ENCODE measurements at regions not wholly inside any gene's neighbourhood (a gene's known extent, or its start where the extent isn't known, plus 50 kb on each side); places are given as distances from the start of the nearest gene placed in this dataset.
"Not testable (repeated sequence)": the region's sequence is repeated elsewhere in the genome, so short reads cannot be mapped to it uniquely, and the experiment has no call there.

GRCh38 chr11:3538220-3538619 is 103.6 kb downstream of the ART5 start:
- not testable (repeated sequence) for H3K9me3 ChIP-seq (ENCODE audit: insufficient read depth, low read length); H3K36me3 ChIP-seq (ENCODE audit: insufficient read depth, insufficient read length, low read length); H3K9ac ChIP-seq (ENCODE audit: insufficient read length, low read depth); H3K4me1 ChIP-seq (ENCODE audit: insufficient read depth, insufficient read length); H3K4me3 ChIP-seq (ENCODE audit: insufficient read length, low read depth); DNase-seq (ENCODE audit: low read depth, low spot score); H3K27me3 ChIP-seq (ENCODE audit: insufficient read depth, insufficient read length)

GRCh38 chr11:3537254-3537653 is 104.5 kb downstream of the ART5 start:
- H3K4me1 ChIP-seq (ENCODE audit: insufficient read depth, insufficient read length); H3K9me3 ChIP-seq (ENCODE audit: insufficient read depth, low read length); H3K9ac ChIP-seq (ENCODE audit: insufficient read length, low read depth); DNase-seq (ENCODE audit: low read depth, low spot score); H3K36me3 ChIP-seq (ENCODE audit: insufficient read depth, insufficient read length, low read length); H3K27me3 ChIP-seq (ENCODE audit: insufficient read depth, insufficient read length); H3K4me3 ChIP-seq (ENCODE audit: insufficient read length, low read depth): not testable (repeated sequence)

- not testable (repeated sequence) for H3K9me3 ChIP-seq (ENCODE audit: insufficient read depth, low read length); H3K36me3 ChIP-seq (ENCODE audit: insufficient read depth, insufficient read length, low read length); H3K27me3 ChIP-seq (ENCODE audit: insufficient read depth, insufficient read length); H3K9ac ChIP-seq (ENCODE audit: insufficient read length, low read depth); DNase-seq (ENCODE audit: low read depth, low spot score); H3K4me3 ChIP-seq (ENCODE audit: insufficient read length, low read depth); H3K4me1 ChIP-seq (ENCODE audit: insufficient read depth, insufficient read length)
Measured at GRCh38 chr11:3532958-3533357, 108.8 kb downstream of the ART5 start.

GRCh38 chr11:3531280-3531679 is 110.5 kb downstream of the ART5 start:
- not testable (repeated sequence) for H3K9me3 ChIP-seq (ENCODE audit: insufficient read depth, low read length); H3K9ac ChIP-seq (ENCODE audit: insufficient read length, low read depth); H3K27me3 ChIP-seq (ENCODE audit: insufficient read depth, insufficient read length); H3K4me1 ChIP-seq (ENCODE audit: insufficient read depth, insufficient read length); H3K36me3 ChIP-seq (ENCODE audit: insufficient read depth, insufficient read length, low read length); DNase-seq (ENCODE audit: low read depth, low spot score); H3K4me3 ChIP-seq (ENCODE audit: insufficient read length, low read depth)

DNA sequence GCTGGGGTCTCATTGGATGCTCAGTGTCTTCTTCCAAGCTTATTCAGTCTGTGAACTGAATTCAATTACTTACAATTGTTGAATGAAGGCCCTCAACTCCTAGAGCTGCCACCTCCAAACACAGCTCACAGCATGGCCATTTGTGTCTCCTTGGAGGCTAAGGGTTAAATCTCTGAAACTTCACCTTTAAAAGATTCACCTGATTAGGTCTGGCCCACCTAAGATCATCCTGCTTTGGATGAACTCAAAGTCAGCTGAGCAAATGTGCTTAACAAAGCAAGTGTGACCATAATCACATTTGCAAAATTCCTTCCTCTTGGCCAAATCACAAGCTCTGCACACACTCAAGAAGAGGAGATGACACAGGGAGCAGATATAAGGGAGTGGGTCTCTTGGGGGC is 118.2 kb downstream of the ART5 start:
- H3K9ac ChIP-seq (ENCODE audit: insufficient read length, low read depth); H3K27me3 ChIP-seq (ENCODE audit: insufficient read depth, insufficient read length); H3K9me3 ChIP-seq (ENCODE audit: insufficient read depth, low read length); H3K4me3 ChIP-seq (ENCODE audit: insufficient read length, low read depth); H3K4me1 ChIP-seq (ENCODE audit: insufficient read depth, insufficient read length); H3K36me3 ChIP-seq (ENCODE audit: insufficient read depth, insufficient read length, low read length); DNase-seq (ENCODE audit: low read depth, low spot score): not testable (repeated sequence)

DNA sequence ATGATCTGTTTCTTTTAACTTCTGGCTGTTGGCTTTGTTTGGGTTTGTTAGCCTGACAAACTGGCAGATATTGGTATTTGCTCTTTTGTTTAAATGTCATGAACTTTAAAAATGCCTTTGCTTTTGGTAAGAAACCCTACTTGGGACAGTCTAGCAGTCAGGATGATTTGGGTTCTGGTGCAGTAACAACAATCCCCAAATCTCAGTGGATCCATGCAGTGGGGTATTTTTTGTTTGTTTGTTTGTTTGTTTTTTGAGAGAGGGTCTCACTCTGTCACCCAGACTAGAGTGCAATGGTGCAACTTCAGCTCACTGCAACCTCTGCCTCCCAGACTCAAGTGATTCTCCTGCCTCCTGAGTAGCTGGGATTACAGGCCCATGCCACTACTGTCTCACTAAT is 120.9 kb downstream of the ART5 start:
- not testable (repeated sequence) for H3K36me3 ChIP-seq (ENCODE audit: insufficient read depth, insufficient read length, low read length); H3K9ac ChIP-seq (ENCODE audit: insufficient read length, low read depth); H3K9me3 ChIP-seq (ENCODE audit: insufficient read depth, low read length); H3K27me3 ChIP-seq (ENCODE audit: insufficient read depth, insufficient read length); H3K4me1 ChIP-seq (ENCODE audit: insufficient read depth, insufficient read length); DNase-seq (ENCODE audit: low read depth, low spot score); H3K4me3 ChIP-seq (ENCODE audit: insufficient read length, low read depth)

DNA sequence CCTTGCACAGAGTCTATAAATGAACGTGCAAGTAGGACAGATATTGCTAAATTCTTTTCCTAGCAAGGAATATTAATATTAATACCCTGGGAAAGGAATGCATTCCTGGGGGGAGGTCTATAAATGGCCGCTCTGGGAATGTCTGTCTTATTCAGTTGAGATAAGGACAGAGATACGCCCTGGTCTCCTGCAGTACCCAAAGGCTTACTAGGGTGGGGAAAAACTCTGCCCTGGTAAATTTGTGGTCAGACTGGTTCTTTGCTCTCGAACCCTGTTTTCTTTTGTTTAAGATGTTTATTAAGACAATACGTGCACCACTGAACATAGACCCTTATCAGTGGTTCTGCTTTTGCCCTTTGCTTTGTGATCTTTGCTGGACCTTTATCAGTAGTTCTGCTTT is 122.0 kb downstream of the ART5 start:
- not testable (repeated sequence) for H3K9me3 ChIP-seq (ENCODE audit: insufficient read depth, low read length); DNase-seq (ENCODE audit: low read depth, low spot score); H3K36me3 ChIP-seq (ENCODE audit: insufficient read depth, insufficient read length, low read length); H3K4me3 ChIP-seq (ENCODE audit: insufficient read length, low read depth); H3K4me1 ChIP-seq (ENCODE audit: insufficient read depth, insufficient read length); H3K9ac ChIP-seq (ENCODE audit: insufficient read length, low read depth); H3K27me3 ChIP-seq (ENCODE audit: insufficient read depth, insufficient read length)

DNA sequence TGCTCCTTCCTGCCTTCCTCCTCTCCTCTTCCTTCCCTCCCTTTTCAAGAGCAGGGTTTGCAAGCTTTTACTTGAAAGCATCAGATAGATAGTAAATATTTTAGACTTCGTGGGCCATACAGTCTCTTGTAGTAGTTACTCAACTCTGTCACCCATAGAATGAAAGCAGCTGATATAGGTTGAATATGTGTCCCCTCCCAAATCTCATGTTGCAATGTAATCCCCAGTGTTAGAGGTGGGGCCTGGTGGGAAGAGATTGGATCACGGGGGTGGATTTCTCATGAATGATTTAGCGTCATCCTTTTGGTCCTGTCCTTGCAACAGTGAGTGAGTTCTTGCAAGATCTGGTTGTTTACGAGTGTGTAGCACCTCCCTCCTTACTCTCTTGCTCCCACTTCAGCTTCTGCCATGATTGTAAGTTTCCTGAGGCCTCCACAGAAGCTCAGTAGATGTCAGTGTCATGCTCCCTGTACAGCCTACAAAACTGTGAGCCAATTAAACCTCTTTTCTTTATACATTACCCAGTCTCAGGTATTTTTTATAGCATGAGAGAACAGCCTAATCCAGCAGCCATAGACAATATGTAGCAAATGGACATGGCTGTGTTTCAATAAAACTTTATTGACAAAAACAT is 124.7 kb downstream of the ART5 start:
- not testable (repeated sequence) for H3K36me3 ChIP-seq (ENCODE audit: insufficient read depth, insufficient read length, low read length); DNase-seq (ENCODE audit: low read depth, low spot score); H3K4me3 ChIP-seq (ENCODE audit: insufficient read length, low read depth); H3K9me3 ChIP-seq (ENCODE audit: insufficient read depth, low read length); H3K27me3 ChIP-seq (ENCODE audit: insufficient read depth, insufficient read length); H3K9ac ChIP-seq (ENCODE audit: insufficient read length, low read depth); H3K4me1 ChIP-seq (ENCODE audit: insufficient read depth, insufficient read length)

DNA sequence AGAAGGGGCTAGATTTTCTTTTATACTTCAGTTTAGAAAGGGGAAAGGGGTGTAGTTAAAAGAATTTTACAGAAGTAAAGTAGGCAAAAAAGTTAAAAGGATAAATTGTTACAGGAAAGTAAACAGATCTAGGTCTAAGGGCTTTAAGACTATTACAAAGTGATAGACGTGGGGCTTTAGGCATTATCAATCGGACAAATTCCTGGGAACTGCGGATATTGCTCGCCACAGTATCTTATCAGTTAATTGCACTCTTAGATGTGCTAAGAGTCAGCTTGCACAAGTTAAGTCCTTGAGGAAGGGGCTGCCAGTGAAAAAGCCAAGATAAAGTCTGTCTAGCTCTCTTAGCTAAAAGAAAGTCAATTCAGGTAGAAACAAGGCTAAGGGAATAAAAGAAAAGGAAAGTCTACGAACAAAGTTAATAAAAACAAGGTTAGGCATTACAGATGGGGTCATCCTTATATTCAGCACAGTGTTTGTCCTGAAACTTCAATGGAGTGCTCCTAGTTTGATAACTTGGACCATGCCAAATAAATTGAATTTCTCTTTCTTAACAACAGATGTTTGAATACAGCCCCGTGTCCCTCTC is 125.4 kb downstream of the ART5 start:
- H3K4me3 ChIP-seq (ENCODE audit: insufficient read length, low read depth); H3K4me1 ChIP-seq (ENCODE audit: insufficient read depth, insufficient read length); H3K9me3 ChIP-seq (ENCODE audit: insufficient read depth, low read length); H3K36me3 ChIP-seq (ENCODE audit: insufficient read depth, insufficient read length, low read length); H3K27me3 ChIP-seq (ENCODE audit: insufficient read depth, insufficient read length); H3K9ac ChIP-seq (ENCODE audit: insufficient read length, low read depth); DNase-seq (ENCODE audit: low read depth, low spot score): not testable (repeated sequence)

DNA sequence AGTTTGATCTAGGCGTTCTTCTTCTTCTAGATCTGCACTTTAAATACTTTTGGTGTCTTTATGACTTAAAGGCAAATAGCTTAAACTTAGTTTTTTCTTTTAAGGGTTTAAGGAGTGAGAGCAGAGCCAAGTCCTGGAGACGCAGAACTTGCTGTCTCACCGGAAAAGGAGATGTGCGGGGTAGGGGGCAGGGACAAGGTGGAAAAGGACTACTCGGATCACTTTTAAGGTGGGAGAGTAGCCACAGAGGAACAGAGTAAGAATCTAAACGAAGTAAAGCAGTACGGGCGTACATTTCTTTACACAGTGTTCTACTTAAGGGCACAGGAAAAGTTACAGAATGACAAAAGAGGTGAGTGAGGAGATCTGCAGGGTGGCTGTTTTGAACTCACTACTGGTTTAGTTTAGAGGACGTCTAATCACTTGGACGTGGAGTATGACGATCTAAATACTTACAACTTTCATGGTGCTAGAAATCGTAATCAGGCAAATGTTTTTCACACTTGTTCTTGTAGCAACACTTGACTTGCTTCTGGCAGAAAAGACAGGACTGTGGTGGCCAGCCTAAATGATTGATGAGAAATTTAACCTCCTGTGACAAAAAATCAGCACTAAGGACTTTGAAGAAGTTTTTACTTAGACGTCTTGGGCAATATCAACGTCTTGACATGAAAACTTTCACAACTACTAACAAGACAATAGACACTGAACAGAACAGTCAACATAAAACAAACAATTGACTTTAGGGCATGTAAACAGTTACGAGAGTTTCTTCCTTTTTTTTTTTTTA is 127.0 kb downstream of the ART5 start:
- not testable (repeated sequence) for H3K4me3 ChIP-seq (ENCODE audit: insufficient read length, low read depth); DNase-seq (ENCODE audit: low read depth, low spot score); H3K27me3 ChIP-seq (ENCODE audit: insufficient read depth, insufficient read length); H3K4me1 ChIP-seq (ENCODE audit: insufficient read depth, insufficient read length); H3K36me3 ChIP-seq (ENCODE audit: insufficient read depth, insufficient read length, low read length); H3K9ac ChIP-seq (ENCODE audit: insufficient read length, low read depth); H3K9me3 ChIP-seq (ENCODE audit: insufficient read depth, low read length)

DNA sequence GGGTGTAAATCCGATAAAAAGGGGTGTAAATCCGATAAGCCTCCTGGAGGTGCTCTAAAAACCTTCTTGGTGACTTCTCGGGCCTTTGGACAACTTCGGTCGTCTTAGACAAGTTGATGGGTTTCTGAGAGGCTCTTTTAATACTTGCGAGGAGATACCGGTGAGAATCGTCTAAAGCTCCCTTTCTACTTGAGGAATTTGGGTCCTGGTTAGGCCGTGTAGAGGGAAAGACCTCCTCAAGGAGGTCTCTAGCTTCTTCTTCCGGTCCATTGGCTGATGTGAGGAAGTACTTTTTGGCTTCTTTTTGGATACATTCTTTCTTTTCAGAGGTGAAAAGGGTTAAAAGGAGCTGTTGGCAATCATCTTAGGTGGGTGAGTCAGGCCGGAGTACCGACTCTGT is 128.5 kb downstream of the ART5 start:
- not testable (repeated sequence) for H3K4me3 ChIP-seq (ENCODE audit: insufficient read length, low read depth); H3K36me3 ChIP-seq (ENCODE audit: insufficient read depth, insufficient read length, low read length); H3K9ac ChIP-seq (ENCODE audit: insufficient read length, low read depth); H3K9me3 ChIP-seq (ENCODE audit: insufficient read depth, low read length); H3K4me1 ChIP-seq (ENCODE audit: insufficient read depth, insufficient read length); DNase-seq (ENCODE audit: low read depth, low spot score); H3K27me3 ChIP-seq (ENCODE audit: insufficient read depth, insufficient read length)

DNA sequence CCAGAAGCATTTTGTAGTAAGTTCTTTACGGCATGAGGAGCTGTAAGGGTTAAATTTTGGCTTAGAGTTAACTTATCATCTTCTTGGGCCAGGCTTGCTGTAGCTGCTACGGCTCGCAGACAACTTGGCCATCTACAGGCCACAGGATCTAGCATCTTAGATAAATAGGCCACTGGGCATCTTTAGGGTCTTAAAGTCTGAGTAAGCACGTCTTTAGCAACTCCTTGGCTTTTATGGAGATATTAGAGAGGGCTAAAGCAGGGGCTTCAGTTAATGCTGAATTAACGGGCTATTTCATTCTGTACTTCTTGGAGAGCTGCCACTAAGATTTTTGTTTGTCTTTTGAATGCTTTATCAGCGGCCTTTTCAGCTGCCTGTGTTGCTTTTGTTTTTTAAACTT is 129.0 kb downstream of the ART5 start:
- H3K9me3 ChIP-seq (ENCODE audit: insufficient read depth, low read length); H3K4me3 ChIP-seq (ENCODE audit: insufficient read length, low read depth); DNase-seq (ENCODE audit: low read depth, low spot score); H3K36me3 ChIP-seq (ENCODE audit: insufficient read depth, insufficient read length, low read length); H3K4me1 ChIP-seq (ENCODE audit: insufficient read depth, insufficient read length); H3K27me3 ChIP-seq (ENCODE audit: insufficient read depth, insufficient read length); H3K9ac ChIP-seq (ENCODE audit: insufficient read length, low read depth): not testable (repeated sequence)

Data from NT2/D1 (cell line).